HG03066 (cell line): ENCODE measurements at regions not wholly inside any gene's neighbourhood (a gene's known extent, or its start where the extent isn't known, plus 50 kb on each side); places are given as distances from the start of the nearest gene placed in this dataset.

Experiments
- ATAC-seq: cut with Tn5 transposase; IDR thresholded peaks from one replicate; pipeline ENCODE4 v1.9.1; 2021; ENCODE audit warnings: low read depth; ENCODE audit not compliant: unreplicated experiment

DNA sequence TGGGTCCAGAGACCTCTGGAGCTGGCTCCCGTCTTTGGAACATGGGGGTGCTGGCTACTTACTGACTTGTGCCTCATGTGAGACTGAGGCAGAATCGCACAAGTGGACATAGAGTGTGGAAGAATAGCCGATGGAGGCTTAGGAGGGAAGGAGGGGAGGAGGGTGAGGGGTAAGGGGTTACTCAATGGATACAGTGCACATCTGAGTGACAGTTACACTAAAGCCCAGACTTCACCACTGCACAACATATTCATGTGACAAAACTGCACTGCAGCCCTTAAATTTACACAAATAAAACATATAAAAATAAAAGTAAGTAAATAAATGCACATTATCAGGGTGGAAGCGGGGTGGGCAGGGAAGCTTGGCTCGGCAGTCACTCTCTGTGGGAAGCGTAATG is 197.7 kb upstream of the RAB4A start:
- no peak for ATAC-seq

DNA sequence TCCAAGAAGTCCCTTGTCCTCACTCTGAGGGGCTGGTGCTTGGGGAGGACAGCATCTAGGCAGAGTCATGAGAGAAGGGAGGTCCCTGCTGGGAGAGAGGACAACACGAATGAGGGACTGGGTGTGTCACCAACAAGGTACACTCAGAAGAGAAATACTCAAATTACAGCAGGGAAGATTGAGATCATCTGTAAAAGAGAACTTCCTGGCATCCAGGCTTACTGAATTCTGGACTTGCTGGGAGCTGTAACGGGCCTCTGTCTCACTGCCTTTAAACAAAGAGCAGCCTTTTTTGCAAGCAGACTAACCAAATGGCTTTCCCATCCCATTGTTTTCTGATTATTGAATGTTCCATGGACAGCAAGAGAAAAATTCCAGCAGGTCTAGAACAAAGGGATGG is 195.7 kb upstream of the RAB4A start:
- no peak for ATAC-seq

DNA sequence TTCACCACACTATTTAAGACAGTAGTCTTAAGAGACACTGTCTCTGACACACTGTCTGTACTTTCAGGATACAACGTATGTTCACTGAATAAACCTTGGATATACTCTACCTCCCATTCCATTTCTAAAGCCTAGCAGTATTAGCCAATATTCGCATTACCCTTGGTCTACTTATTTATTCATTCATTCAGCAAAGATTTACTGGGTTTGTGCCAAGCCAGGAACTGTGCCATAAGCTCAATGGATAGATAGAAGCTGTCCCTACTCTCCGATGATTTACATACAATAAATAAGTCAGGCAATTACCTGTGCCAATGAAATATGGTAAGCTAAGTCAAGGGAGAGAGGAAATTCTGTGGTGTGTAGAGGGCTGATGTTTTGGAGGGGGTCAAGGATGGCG is 195.2 kb upstream of the RAB4A start:
- no peak for ATAC-seq

DNA sequence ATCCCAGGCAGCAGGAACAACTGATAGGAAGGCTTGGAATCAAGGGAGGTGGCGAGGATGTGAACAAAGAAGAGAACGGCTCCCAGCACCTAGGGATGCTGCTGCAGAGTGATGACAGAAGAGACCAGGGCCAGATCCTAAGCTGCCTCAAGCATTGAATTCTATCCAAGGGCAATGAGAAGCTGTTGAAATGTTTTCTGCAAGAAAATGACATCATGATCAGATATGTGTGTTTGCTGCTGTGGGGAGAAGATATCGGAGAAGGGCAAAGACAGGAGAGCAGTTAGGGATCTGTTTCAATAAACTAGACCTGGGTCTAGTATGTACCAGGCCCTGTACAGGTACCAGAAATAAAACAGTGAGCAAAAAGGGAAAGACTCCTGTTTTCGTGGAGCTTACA is 194.7 kb upstream of the RAB4A start:
- ATAC-seq: no peak

DNA sequence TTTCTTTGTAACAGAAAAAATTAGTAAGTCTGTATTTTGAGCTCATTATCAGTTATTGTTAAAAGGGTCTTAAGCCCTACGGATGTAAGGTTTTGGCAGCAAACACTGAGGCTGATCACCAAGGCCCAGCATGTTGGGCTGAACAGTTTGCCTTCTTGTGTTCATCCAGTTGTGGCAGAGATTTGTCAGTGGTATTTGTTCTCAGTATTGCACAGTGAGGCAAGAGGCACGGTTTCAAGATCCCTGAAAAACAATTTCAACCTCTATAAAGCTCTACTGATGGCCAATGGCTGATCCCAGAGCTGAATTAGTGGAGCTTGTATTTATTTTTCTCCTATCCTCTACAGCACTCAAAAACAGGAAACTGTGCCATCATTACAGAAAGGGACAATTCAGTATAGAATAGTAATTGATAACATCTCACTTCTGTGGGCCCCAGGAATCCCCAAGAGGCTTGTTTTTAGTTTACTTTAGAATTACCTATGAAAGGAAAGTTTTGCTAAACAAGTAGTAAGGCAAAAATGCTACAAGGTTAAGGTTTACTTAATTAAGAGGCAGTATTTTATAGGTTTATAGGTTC is 191.8 kb upstream of the RAB4A start:
- ATAC-seq: no peak

DNA sequence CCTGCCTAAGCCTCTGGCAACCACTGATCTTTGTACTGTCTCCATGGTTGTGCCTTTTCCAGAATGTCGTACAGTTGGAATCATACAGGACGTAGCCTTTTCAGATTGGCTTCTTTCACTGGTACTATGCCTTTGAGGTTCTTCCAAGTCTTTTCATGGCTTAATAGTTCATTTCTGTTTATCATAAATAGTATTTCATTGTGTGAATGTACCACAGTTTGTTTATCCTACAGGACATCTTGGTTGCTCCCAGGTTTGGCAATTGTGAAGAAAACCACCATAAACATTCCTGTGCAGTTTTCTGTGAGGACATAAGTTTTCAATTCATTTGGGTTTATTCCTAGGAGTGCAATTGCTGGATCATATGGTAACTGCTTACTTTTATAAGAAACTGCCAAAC is 190.6 kb upstream of the RAB4A start:
- ATAC-seq: no peak

DNA sequence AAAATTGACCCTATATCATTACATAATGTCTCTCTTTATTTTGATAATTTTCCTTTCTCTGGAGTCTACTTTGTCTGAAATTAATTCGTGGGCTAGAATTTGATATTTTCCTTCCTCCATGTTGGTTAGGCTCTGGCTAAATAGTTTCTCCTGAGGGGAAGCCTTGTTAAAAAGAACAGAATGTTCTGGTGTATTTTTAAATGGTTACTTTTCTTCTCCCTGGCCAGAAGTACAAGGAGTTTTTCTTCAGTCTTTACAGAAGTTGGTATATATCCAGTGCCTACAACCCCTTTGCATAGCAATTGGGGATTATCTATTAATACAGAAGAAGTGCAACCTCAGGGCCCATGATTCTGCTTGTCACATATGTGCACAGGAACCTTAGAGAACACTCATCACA is 185.6 kb upstream of the RAB4A start:
- no peak for ATAC-seq

DNA sequence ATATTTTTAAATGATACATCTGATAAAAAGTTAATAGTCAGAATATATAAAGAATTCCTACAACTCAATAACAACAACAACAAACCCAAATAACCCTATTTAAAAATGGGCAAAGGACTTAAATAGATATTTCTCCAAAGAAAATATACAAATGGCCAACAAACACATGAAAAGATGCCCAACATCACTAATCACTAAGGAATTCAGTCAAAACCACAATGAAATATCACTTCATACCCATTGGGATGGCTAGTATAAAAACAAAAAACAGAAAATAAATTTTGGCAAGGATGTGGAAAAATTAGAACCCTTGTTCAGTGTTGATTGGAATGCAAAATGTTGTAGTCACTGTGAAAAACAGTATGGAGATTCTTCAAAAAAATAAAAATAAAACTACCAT is 184.8 kb upstream of the RAB4A start:
- no peak for ATAC-seq

DNA sequence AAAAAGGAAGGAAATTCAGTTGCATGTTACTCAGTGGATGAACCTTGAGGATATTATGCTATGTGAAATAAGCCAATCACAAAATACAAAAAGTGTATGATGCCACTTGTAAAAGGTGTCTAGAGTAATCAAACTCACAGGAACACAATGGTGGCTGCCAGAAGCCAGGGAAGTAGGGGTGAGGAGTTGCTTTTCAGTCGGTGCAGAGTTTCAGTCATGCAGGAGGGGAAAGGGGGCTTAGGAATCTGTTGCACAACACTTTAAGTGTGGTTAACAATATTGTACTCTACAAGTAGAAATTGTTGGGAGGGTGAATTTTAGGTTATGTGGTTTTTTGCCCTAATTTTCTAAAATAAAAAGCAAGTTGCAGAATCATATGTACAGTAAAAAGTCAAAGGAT is 184.2 kb upstream of the RAB4A start:
- no peak for ATAC-seq

DNA sequence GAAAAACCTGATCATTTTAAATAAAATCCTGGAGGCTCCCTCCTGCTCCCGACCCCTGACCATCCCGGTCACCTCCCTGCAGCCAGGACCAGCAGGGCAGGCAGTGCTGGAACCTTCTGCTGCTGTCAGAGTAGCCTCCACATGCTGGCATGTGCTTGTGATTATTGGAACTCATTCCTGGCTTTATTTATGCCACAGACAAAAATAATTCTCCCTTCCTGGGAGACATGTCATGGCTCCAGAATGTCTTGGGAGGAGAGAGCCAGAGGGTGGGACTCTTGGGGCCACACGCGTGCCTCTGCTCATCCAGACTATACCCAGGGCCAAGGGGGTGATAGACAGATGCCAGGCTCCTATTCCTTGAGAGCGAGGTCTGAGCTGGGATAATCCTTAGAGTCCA is 183.6 kb upstream of the RAB4A start:
- ATAC-seq: no peak

DNA sequence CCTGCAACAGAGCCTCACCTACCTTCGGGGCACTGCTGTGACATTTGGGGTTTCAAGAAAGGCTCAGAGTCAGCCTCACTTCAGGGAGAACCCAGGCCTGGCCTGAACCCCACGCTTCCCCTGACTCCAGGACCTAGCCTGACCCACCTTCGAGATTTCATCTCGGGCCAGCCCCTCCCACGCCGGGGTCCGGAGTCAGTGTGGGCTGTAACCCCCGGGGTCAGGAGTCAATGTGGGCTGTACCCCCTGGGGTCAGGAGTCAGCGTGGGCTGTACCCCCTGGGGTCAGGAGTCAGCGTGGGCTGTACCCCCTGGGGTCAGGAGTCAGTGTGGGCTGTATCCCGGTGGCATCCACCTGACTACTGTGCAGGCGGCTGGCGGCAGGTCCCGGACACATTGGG is 183.0 kb upstream of the RAB4A start:
- no peak for ATAC-seq

DNA sequence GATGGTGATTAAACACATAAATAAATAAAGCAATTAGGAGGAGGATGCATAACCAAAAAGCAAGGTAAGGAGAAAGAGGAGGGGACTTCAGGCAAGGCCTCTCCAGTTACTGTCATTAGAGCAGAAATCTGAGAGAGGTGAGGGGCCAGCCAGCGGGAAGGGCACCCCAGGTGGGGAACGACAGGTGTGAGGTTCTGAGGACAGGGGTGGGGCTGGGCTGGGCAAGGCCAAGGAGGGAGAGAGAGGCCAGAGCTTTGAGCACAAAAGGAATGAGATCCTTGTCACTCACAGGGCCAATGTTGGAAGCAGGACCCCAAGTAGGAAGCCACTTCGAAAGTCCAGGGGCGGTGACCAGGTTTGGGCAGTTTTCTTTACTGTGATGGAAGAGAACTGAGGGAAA is 182.2 kb upstream of the RAB4A start:
- ATAC-seq: no peak

DNA sequence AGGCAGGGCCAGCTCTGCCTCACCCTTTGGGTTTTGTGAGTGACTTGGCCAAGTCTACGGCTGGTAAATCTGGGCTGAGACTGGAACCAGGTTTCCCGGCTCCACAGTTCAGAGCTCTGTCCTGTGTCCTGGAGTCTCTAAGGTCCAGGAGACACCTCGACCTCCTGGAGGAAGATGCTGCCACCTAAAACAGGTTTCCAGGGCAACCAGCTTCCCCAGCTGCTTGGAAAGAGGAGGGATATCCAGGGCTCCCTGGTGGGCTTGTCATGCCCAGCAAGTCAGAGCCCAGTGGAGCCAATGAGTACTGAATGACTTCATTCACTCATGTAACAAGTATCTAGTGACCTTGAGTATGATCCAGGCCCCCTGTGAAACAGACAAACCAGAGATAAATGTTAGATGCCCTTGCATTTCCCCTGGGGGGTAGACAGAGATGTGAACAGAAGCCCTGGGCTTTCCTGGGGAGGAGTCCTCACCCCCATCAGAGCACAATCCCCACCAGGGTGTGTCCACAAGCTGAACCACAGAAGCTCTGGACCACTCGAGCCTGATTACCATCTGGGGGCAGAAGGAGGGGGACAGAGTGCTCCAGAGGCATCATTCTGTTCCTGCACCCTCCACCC is 181.2 kb upstream of the RAB4A start:
- ATAC-seq: no peak

DNA sequence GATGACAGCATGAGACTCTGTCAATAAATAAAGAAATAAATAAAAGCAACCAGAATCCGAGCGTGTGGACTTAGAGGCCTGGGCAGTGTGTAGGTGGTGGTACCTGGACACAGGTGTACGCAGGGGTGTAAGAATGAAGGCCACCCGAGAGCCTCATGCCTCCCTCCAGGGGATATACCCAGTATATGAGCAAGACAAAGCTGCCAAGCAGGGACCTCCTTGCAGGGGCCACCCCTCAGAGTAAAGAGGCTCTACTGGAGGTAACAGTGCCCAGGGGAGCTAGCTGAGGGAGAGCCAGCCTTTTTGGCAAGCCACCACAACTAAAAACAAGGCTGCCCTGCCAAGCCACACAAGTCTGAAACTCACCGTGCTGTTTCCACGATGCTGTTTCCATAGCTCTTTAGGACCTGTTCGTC is 179.2 kb upstream of the RAB4A start:
- ATAC-seq: no peak

DNA sequence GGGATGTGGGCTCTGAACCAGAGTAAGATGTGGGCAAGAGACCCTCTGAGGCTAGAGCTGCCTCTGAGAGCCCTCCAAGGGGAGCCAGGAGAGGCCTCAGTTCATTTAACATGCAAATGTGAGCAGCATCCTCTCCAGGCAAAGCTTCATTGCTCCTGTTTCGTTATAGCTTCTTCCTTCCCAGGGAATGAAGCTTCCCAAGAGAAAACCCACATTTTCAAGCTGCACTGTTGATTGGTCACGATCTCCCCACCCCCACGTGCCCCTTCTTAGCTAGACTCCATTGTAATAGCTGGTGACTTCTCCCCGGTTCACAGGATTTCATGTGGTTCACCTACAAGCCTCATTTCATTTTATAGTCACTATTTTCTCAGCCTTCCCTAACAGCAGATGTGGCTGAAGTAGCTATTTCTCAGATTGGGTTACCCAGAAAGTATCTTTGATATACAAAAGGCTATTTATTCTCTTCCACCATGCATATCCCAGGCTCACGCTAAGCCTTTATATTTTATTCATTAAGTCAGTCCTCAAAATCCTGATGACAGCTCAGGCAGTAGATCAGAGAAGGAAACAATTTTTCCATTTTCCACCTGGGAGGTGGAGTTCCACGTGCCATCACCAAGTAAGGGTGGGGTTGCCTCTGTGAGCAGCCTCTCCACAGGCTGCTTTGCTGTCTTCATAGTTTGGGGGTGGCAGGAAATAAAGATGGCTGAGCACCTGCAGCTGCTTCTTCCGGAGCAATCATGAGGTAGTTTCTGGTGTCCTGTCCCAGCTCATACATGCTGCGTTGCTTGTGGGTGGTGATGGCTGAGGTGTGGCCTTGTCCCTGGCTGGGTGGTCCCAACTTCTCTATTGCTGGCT is 178.3 kb upstream of the RAB4A start:
- ATAC-seq: no peak

DNA sequence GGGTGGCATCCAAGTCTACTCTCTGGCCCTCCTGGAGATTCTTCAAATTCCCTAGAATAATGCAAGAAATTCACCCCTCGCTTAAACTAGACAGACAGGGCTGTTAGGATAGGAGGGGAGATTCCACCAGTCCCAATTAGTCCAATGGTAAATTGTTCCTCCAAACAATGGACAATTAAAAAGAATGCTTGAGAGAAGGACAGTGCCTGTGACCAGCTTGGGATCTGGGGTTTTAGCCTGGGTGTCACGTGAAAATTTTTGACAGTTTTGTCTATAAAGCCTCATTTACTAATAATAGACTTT is 177.7 kb upstream of the RAB4A start:
- ATAC-seq: no peak

DNA sequence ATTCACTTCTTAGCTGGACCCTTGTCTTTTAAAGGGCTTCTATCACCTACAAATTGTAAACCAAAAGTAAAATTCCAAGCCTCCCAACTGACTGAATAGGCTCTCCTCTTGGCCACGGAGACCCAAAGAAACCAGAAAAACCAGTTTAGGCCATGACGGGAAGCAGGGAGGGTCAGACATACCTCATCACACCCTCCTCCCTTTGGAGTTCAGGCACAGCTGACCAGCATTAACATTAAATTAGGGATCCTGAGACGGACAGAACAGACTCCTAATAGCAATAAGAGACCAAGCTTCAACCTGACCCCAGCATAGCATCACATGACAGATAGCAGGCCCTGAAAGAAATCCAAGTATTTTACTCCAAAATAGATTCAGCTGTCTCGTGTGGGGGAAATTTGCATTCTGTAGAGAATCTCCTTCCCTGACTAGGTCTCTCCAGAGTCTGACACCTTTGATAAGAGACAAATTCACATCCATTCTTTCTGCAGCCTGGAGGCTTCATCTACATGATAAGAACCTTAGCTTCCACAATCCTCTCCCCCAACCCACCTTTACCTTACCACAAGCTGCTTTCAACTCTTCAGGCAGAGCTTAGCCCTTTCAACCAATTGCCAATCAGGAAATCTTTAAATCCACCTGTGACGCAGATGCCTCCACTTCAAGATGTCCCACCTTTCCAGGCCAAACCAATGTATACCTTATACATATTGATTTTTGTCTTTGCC is 177.1 kb upstream of the RAB4A start:
- ATAC-seq: no peak

DNA sequence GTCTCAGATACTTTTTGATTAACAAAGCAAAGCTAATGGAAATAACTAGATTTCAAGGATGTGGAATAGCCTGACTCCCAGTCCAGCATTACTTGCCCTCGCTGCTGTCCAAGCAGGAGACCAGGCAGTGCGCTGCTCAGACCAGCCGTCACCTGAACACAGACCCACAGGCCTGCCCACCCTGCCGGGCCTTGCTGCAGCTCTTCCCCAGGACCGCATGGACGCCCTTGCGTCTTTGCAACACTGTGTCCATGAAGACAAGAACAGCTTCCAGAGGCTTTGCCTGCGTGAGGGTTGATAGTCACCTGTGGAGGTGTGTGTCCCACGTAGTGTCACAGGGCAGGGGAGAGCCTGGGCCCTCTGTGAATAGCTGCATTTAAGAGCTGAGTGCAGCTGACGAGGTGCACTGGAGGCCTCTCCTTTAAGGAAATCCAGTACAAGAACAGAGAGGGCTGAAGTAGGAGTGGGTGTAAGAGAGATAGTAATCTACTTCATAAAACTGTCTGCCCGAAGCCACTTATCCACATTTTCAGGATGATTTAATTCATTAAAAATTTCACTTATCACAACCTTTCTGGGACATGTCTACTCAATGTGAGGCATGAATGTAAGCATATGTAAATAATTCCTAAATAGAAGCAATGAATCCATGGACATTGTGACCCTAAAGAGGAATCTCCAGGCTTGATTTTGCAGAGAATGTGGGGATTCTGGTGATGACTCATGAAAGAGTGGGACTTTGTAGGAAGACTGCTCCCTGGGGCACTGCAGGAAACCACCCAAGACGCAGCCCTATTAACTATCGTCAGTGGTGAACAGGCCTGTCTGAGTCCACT is 176.2 kb upstream of the RAB4A start:
- no peak for ATAC-seq

DNA sequence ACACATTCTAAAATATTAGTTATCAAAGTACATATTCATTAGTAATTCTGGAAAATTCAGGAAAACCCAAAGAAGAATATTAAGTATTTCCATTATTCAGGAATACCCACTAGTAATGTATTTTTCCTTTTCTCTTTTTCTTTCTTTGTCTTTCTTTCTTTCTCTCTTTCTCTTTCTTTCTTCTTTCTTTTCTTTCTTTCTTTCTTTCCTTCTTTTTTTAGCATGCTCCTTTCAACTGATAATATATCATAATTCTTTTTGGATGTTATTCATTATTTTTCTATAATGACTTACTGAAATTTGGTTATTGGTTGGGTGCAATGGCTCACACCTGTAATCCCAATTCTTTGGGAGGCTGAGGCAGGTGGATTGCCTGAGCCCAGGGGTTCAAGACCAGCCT is 175.6 kb upstream of the RAB4A start:
- no peak for ATAC-seq

DNA sequence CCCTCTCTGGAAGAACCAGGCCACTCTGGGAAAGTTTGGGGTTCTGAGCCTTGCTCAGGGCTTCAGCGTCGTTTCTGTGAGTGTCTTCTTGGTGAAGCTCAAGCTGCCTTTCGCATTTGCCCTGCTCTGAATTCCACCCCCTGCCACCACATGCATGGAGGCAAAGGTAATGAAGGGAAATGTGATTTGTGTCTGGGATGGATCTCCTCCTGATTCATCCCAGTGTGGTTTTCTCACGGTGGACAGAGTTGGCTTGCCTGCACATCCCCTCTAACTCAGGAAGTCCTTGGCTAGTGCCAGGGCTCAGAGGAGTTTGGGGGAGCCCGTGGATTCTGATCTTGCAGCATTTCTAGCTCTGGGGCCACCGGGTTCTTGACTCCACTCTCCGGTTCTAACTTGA is 173.6 kb upstream of the RAB4A start:
- ATAC-seq: no peak

DNA sequence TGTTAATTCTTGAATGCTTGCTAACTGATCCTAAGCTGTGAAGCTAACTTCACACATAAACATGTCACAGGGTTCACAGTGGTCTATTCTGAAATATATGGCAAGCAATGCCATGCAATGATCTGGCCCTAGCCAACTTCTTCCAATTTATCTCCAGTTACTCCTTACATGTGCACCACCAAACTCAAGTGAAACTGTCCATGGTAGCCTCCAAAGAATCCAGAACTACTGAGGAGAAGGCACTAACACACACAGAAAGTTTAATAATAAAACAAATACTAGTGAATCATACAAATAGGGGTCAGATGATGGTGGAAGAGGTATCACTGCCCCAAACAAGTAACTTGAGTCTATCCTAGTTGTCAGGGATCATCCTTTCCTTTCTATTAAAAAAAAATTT is 172.6 kb upstream of the RAB4A start:
- no peak for ATAC-seq
